Choroid plexus epithelial cell (primary cell): ENCODE measurements at regions not wholly inside any gene's neighbourhood (a gene's known extent, or its start where the extent isn't known, plus 50 kb on each side); places are given as distances from the start of the nearest gene placed in this dataset.

Experiments
- DNase-seq: peaks from one replicate; pipeline ENCODE4 v3.0.0-alpha.2; 2010; ENCODE audit warnings: low read depth
- H3K4me3 ChIP-seq: 2 replicates; pipeline ENCODE4 v1.5.1; 2011; ENCODE audit warnings: low read depth, mild to moderate bottlenecking, control low read depth, low read length, moderate library complexity
- TF ChIP-seq, protein P1 (sequence below): conservative IDR thresholded peaks from 2 replicates; pipeline ENCODE4 v1.5.1; 2011; ENCODE audit warnings: low read depth, mild to moderate bottlenecking, control low read depth, inconsistent platforms, low read length, moderate library complexity

DNA sequence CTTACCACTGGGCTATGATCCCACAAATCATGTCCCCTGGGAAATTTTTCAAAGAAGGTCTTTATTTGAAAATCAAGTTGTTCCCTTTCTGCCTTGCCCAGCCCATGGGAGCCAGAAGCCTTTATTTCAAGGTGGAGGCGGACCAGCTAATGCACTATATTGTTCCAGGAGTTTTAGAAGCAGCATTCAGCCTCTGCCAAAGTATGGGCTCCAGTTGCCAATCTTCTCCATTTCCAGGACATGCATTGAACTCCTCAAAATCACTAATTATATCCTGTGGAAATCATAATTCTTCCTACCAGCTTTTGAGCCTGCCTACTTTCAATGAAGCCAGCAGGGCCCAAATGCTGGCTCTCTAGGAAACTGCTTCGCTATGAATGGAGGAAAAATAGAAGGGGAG, 195.8 kb downstream of the RAD51AP2 start:
- no peak overlapping the region for H3K4me3 ChIP-seq
- no peak for DNase-seq
- TF ChIP-seq, protein P1, sequence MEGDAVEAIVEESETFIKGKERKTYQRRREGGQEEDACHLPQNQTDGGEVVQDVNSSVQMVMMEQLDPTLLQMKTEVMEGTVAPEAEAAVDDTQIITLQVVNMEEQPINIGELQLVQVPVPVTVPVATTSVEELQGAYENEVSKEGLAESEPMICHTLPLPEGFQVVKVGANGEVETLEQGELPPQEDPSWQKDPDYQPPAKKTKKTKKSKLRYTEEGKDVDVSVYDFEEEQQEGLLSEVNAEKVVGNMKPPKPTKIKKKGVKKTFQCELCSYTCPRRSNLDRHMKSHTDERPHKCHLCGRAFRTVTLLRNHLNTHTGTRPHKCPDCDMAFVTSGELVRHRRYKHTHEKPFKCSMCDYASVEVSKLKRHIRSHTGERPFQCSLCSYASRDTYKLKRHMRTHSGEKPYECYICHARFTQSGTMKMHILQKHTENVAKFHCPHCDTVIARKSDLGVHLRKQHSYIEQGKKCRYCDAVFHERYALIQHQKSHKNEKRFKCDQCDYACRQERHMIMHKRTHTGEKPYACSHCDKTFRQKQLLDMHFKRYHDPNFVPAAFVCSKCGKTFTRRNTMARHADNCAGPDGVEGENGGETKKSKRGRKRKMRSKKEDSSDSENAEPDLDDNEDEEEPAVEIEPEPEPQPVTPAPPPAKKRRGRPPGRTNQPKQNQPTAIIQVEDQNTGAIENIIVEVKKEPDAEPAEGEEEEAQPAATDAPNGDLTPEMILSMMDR: no peak

DNA sequence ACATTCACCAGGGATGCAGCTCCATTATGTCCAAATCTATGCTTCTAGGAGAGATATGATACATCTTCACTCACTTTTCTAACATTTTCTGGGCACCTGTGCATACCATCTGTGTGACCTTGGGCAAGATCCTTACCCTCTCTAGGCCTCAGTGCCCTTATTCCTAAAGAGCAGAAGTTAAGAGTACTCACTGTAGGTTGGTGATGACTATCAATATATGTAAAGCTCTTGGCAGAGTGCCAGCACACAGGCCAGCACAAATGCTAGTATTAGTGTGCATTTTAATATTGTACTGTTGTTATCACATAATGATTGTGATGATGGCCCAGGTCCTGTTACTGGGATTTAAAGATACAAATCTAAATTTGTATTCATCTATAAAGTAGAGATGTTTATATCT, 199.2 kb downstream of the RAD51AP2 start:
- no peak for DNase-seq
- TF ChIP-seq, protein P1: no peak

DNA sequence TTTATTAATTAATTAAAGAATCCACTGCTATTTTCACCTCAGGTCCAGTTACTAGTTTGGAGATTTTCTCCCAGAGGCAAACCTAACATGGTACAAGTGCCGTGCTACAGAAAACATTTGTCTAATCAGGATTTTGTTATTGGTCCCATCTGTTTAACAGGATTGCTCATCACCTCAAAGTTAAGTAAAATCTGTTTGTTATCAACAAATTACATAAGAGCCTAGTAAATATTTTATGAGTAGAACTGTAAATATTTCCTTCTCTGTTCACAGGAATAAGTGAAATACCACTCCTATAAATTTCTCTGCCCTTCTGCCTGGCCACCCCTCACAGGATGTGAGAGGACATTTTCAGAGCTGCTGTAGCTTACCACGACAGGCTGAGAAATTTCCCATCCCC, 200.2 kb downstream of the RAD51AP2 start:
- TF ChIP-seq, protein P1: no peak
- DNase-seq: no peak
- no peak overlapping the region for H3K4me3 ChIP-seq

More for the DNA sequence above, 199.2 kb downstream of the RAD51AP2 start:
- no peak overlapping the region for H3K4me3 ChIP-seq

DNA sequence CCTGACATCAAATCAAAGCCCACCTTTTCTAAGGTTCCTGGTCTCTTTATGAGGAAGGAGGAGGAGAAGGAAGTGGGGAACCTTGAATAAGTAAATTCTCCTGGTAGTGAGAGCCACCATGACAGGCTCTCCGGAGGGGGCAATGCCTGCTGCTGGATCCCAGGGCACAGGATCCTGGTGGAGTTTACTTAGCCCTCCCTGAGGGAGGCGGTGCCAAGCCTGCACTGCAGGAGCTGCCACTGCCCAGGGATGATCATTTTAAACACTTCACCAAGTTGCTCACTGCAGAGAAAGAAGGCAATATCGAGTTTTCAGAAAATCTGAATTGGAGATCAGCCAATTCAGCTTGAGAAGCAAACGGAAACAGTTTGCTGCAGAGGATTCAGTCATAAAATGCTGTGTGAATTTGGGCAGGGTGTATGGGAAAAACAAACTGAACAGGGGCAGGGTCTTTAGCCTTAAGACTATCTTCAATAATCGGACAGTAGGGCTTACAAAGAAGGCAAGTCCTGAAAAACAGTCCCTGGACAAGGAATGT, 200.7 kb downstream of the RAD51AP2 start:
- TF ChIP-seq, protein P1: no peak
- no peak overlapping the region for H3K4me3 ChIP-seq
- DNase-seq: peak; percentile 27

DNA sequence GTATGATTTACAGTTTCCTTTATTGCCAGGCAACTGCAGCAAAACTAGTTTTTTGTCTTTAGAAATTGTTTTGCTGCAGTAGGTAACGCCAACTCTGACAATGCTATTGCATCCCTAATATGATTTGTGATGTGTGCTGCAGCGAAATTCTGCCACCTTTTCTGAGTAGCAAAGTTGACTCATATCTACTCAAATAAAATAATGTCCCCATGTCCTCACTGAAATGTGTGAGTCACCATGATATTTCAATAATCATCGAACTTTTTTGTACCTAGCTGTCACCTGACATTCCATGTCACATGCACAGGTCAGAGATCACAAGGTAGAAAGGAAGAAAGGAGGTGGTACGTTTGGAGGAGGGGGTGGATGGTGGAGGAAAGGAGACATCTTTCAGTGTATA, 205.0 kb downstream of the RAD51AP2 start:
- DNase-seq: no peak
- no peak overlapping the region for H3K4me3 ChIP-seq
- TF ChIP-seq, protein P1: no peak

DNA sequence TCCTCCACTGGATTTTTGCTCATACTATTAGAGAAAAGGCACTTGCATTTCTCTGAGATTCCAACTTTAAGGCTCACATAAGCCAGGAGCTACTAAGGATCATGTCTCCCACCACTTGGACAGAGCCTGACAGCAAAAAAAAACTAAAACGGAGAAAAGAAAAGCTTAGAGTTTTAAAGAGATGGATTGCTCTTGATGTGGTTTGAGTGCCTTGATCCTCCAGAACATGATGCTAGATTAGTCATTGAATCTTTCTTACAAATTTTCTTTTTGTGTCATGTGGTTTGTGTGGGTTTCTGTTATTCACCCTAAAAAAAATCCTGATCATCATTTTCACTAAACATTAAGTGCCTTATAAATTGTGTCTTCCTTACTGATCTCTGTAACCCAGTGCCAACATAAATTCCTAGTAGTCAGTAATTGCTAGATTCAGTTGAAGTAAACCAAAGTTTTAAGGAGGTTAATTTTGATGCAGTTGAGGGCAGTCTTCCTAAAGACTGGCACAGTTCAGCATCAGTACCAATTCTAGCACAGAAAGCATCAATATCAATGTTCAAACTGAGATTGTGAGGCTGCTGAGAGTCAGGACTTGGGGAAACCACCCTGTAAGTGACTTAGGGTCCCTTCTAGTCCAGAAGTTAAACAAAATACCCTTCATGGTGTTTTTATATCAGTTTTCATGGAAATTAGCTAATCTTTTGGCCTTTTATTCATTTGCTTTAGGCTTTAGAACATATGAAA, 206.3 kb downstream of the RAD51AP2 start:
- TF ChIP-seq, protein P1: no peak
- no peak overlapping the region for H3K4me3 ChIP-seq
- no peak for DNase-seq

DNA sequence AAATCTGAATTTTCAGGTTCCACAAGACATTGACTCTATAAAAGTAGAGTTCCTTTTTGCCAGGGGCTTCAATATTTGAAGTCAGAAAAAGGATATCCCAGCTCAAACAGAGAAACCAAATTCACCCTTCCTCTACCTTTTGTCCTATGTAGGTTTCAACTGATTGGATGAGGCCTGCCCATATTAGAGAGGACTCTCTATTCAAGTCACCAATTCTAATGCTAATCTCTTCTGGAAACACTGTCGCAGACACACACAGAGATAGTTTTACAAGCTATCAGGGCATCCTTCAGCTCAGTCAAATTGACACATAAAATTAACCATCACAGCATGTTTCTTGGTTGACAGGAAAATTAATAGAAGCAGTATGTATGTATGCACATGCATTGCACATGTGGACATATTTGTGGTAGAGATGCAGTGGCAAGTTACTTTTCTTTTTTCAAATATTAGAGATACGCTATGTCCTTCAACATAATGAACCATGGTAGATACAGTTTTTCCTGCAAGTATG, 207.1 kb downstream of the RAD51AP2 start:
- no peak overlapping the region for H3K4me3 ChIP-seq
- no peak for DNase-seq
- TF ChIP-seq, protein P1: no peak
